ENCODE measurements at regions not wholly inside any gene's neighbourhood (a gene's known extent, or its start where the extent isn't known, plus 50 kb on each side); places are given as distances from the start of the nearest gene placed in this dataset.

- Histone ChIP-seq H3K79me2 (ENCODE audit: control insufficient read depth, insufficient read depth, low read length) (no peaks in the 10 kb centered on the region), H4K20me1 (replicated peaks; ENCODE audit: control insufficient read depth, extremely low read depth, insufficient read depth, low read length) (no peaks in the 10 kb centered on the region), H3K27ac (ENCODE audit: insufficient read depth, low read depth, low read length) (peak overlapping the region; percentile 86), H3K9me3 (replicated peaks; ENCODE audit: control insufficient read depth, insufficient read depth, low read length) (no peaks in the 10 kb centered on the region), H3K27me3 (ENCODE audit: control insufficient read depth in 2 of 2, insufficient read depth in 2 of 2, low read length in 2 of 2) (no peaks in the 10 kb centered on the region), H3K4me3 (replicated peaks in 1 of 3; ENCODE audit: insufficient read depth in 1 of 3, low read depth in 1 of 3, low read length in 3 of 3) (no peak overlapping the region), H3K9me1 (replicated peaks; ENCODE audit: control insufficient read depth, extremely low read depth, insufficient read depth, low read length) (no peaks in the 10 kb centered on the region), H3K4me1 (ENCODE audit: control insufficient read depth, extremely low read depth, insufficient read depth, low read length) (peaks cover 44% of the 10 kb centered on the region), H3K9ac (replicated peaks; ENCODE audit: extremely low read depth, insufficient read depth, low read length) (peak overlapping the region; percentile 69), H3K36me3 (ENCODE audit: control insufficient read depth in 2 of 2, extremely low read depth in 1 of 2, insufficient read depth in 2 of 2, low read length in 2 of 2) (no peaks in the 10 kb centered on the region), H2AFZ (ENCODE audit: low read depth, low read length) (no peak overlapping the region), H3K4me2 (ENCODE audit: insufficient read depth, low read length) (no peak overlapping the region)
- TF ChIP-seq POLR2AphosphoS5 (IDR thresholded peaks at IDR 0.05; ENCODE audit: insufficient read depth, low read depth, low read length) (no peak), CTCF (IDR thresholded peaks at IDR 0.05; ENCODE audit: extremely low read depth in 1 of 2, insufficient read depth in 1 of 2, low read depth in 1 of 2, low read length in 2 of 2) (no peak), POLR2A (IDR thresholded peaks at IDR 0.05; ENCODE audit: low read depth, low read length) (no peak), JUN (IDR thresholded peaks at IDR 0.05; ENCODE audit: borderline replicate concordance, insufficient read depth, insufficient read length, low read depth) (no peak), GATA2 (IDR thresholded peaks at IDR 0.05; ENCODE audit: insufficient read depth, insufficient read length, low read depth, low read length) (no peak), MYC (IDR thresholded peaks at IDR 0.05; ENCODE audit: low read depth, low read length) (no peak), FOS (IDR thresholded peaks at IDR 0.05; ENCODE audit: borderline replicate concordance, insufficient read depth, low read length) (no peak), MAX (IDR thresholded peaks at IDR 0.05; ENCODE audit: insufficient read depth, insufficient read length) (no peak), EZH2 (IDR thresholded peaks at IDR 0.05; ENCODE audit: borderline replicate concordance, low read depth, low read length, severe bottlenecking) (no peak)
- FAIRE-seq (no peak), DNase-seq (ENCODE audit: low read depth, low spot score) (no peak)
- ChIA-PET CTCF (interaction anchor here (0.9 kb wide), 1 partner anchor 15 kb away, joined by 3 read pairs; no protein-coding TSS in a partner anchor), POLR2A (interaction anchor here (1.0 kb wide), 1 partner anchor 45 kb away, joined by 3 read pairs; no protein-coding TSS in a partner anchor)
- dilution Hi-C loops (cut with MboI; ENCODE audit: extremely low pct_ligation_motif_present, low sequenced_read_pairs) (no loop called here), intact Hi-C loops (cut with micrococcal nuclease) (loop anchor here (10.0 kb wide), 1 partner anchor 489 kb away; no protein-coding TSS in a partner anchor)
- BruUV-seq (replicated peaks): no TSS peak
Observed at GRCh38 chr5:124606093-124606492, 140.3 kb downstream of the ZNF608 start.

Measured in endothelial cell of umbilical vein (primary cell).